ENCODE measurements at regions not wholly inside any gene's neighbourhood (a gene's known extent, or its start where the extent isn't known, plus 50 kb on each side); places are given as distances from the start of the nearest gene placed in this dataset.

- Histone ChIP-seq H3K27ac (peak overlapping the region; percentile 90 to 95), H3K9me3 (no peaks in the 10 kb centered on the region), H3K4me3 (peak overlapping the region; percentile 70 to 88), H3K36me3 (no peaks in the 10 kb centered on the region), H3K27me3 (no peaks in the 10 kb centered on the region), H3K4me1 (peaks cover 0 to 30% of the 10 kb centered on the region in 2 donors)
- DNase-seq (ENCODE audit: low spot score), result no peak
- no peak for TF ChIP-seq CTCF (IDR thresholded peaks at IDR 0.05)
These were observed 402.4 kb downstream of the SHQ1 start for GRCh38 chr3:72445827-72446217.

GRCh38 chr3:72444656-72445223, 403.5 kb downstream of the SHQ1 start:
- H3K4me3 ChIP-seq, result no peak overlapping the region
- H3K9me3 ChIP-seq, result no peaks in the 10 kb centered on the region
- DNase-seq (ENCODE audit: low spot score), result no peak
- peaks cover 0 to 31% of the 10 kb centered on the region in 2 donors for H3K4me1 ChIP-seq
- no peak overlapping the region for H3K27ac ChIP-seq
- H3K36me3 ChIP-seq, result no peaks in the 10 kb centered on the region
- H3K27me3 ChIP-seq, result no peaks in the 10 kb centered on the region
- no peak for TF ChIP-seq CTCF (IDR thresholded peaks at IDR 0.05)

GRCh38 chr3:72442759-72443158, 405.5 kb downstream of the SHQ1 start:
- H3K4me3 ChIP-seq, result no peak overlapping the region
- no peak for TF ChIP-seq CTCF (IDR thresholded peaks at IDR 0.05)
- H3K27me3 ChIP-seq, result no peaks in the 10 kb centered on the region
- peaks cover 0 to 48% of the 10 kb centered on the region in 2 donors for H3K4me1 ChIP-seq
- no peaks in the 10 kb centered on the region for H3K9me3 ChIP-seq
- no peak for DNase-seq (ENCODE audit: low spot score)
- H3K27ac ChIP-seq, result no peak overlapping the region
- H3K36me3 ChIP-seq, result no peaks in the 10 kb centered on the region

DNA sequence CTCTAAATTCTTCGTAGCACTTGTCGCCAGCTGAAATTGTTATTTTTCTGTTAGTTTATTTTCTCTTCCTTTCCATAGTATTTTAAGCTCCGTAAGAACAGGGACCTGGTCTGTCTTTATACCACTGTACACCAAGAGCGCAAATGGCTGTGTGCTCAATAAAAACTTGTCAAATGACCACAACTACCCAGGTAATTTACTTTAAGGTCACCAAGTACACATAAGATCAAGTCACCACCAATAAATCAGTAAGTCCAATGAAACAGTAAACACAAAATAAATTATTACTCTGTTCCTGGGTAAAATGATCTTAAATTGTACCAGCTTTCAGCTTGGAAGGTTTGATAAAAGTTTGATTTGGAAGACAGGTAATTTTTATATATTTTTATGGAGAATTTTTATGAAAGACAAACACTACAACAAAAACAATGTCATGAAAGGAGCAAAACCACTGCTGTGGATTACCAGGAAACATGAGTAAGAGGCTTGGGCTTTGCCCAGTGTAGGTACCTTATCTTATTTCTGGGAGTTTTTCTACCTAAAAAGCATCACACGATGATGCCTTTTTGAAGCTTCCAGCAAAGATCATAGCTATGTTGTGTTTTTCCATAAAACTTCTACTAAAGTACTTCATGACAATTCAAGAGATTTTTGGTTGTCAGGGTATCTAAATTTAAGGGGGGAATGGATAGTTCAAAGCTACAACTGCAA, 406.8 kb downstream of the SHQ1 start:
- no peaks in the 10 kb centered on the region for H3K36me3 ChIP-seq
- H3K9me3 ChIP-seq, result no peaks in the 10 kb centered on the region
- no peak for TF ChIP-seq CTCF (IDR thresholded peaks at IDR 0.05)
- DNase-seq (ENCODE audit: low spot score), result no peak
- H3K4me1 ChIP-seq, result peaks cover 0 to 47% of the 10 kb centered on the region in 2 donors
- no peak overlapping the region for H3K4me3 ChIP-seq
- no peaks in the 10 kb centered on the region for H3K27me3 ChIP-seq
- no peak overlapping the region for H3K27ac ChIP-seq

DNA sequence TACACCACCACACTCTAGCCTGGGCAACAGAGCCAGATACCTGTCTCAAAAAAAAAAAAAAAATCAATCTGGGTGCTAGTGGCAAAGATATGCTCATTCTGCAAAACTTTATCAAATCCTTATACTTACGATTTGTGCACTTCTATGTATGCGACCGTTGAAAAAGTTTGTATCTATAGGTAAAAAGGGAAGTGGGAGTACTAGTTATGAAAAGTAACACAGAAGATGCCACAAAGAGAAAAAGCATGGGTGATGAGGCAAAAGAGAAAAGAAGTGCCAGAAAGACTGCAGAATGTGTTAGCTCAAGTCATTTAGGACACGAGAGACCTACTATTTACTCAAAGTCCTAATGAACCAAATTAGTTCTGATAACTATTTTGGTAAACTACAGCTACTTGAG, 407.8 kb downstream of the SHQ1 start:
- Histone ChIP-seq H3K9me3 (no peaks in the 10 kb centered on the region), H3K27me3 (no peaks in the 10 kb centered on the region), H3K36me3 (no peaks in the 10 kb centered on the region), H3K27ac (no peak overlapping the region), H3K4me3 (no peak overlapping the region), H3K4me1 (peaks cover 0 to 40% of the 10 kb centered on the region in 2 donors)
- no peak for TF ChIP-seq CTCF (IDR thresholded peaks at IDR 0.05)
- DNase-seq (ENCODE audit: low spot score), result no peak

Measured in right atrium auricular region (tissue), 2 donors.